ENCODE measurements at regions not wholly inside any gene's neighbourhood (a gene's known extent, or its start where the extent isn't known, plus 50 kb on each side); places are given as distances from the start of the nearest gene placed in this dataset.
"Not testable (repeated sequence)": the region's sequence is repeated elsewhere in the genome, so short reads cannot be mapped to it uniquely, and the experiment has no call there.

GRCh38 chr12:46900734-46901463 lies 75.1 kb upstream of the SLC38A4 start:
- no peak for ATAC-seq
- no peak overlapping the region for H3K27ac Mint-ChIP-seq
- intact Hi-C loops (cut with DNase I, micrococcal nuclease) = no loop called here

GRCh38 chr12:46901464-46902205 lies 75.8 kb upstream of the SLC38A4 start:
- intact Hi-C loops (cut with DNase I, micrococcal nuclease) = no loop called here
- POLR2A ChIA-PET = no interaction called here
- H3K27ac Mint-ChIP-seq = no peak overlapping the region
- no peak overlapping the region for H3K4me3 Mint-ChIP-seq
- H3K9me3 Mint-ChIP-seq (ENCODE audit: low read depth) = peaks cover 3% of the 10 kb centered on the region
- no peaks in the 10 kb centered on the region for H3K36me3 Mint-ChIP-seq (ENCODE audit: low read depth)
- peaks cover 4% of the 10 kb centered on the region for H3K27me3 Mint-ChIP-seq
- H3K4me1 Mint-ChIP-seq = peaks cover 21% of the 10 kb centered on the region
- ATAC-seq (no peak), DNase-seq (no peak)
- CTCF ChIA-PET = no interaction called here

More at GRCh38 chr12:46900734-46901463, 75.1 kb upstream of the SLC38A4 start:
- Mint-ChIP-seq H3K27me3 (peaks cover 2% of the 10 kb centered on the region), H3K36me3 (ENCODE audit: low read depth) (no peaks in the 10 kb centered on the region), H3K9me3 (ENCODE audit: low read depth) (peaks cover 3% of the 10 kb centered on the region), H3K4me3 (no peak overlapping the region), H3K4me1 (peaks cover 21% of the 10 kb centered on the region)
- ChIA-PET CTCF (no interaction called here), POLR2A (no interaction called here)
- DNase-seq = no peak

- ChIA-PET POLR2A (no interaction called here), CTCF (no interaction called here)
- no peaks in the 10 kb centered on the region for H3K9me3 Mint-ChIP-seq (ENCODE audit: low read depth)
- peaks cover 8% of the 10 kb centered on the region for H3K4me1 Mint-ChIP-seq
- peaks cover 4% of the 10 kb centered on the region for H3K27me3 Mint-ChIP-seq
- H3K27ac Mint-ChIP-seq = no peak overlapping the region
- no peak overlapping the region for H3K4me3 Mint-ChIP-seq
- intact Hi-C loops (cut with DNase I, micrococcal nuclease) = no loop called here
- ATAC-seq (no peak), DNase-seq (no peak)
- no peaks in the 10 kb centered on the region for H3K36me3 Mint-ChIP-seq (ENCODE audit: low read depth)
Measured at GRCh38 chr12:46903058-46903457, 77.3 kb upstream of the SLC38A4 start.

GRCh38 chr12:46904406-46905238 lies 78.8 kb upstream of the SLC38A4 start:
- ChIA-PET POLR2A (no interaction called here), CTCF (no interaction called here)
- Mint-ChIP-seq H3K9me3 (ENCODE audit: low read depth) (peaks cover 3% of the 10 kb centered on the region), H3K4me3 (no peak overlapping the region), H3K4me1 (peaks cover 3% of the 10 kb centered on the region), H3K27me3 (peaks cover 2% of the 10 kb centered on the region), H3K36me3 (ENCODE audit: low read depth) (no peaks in the 10 kb centered on the region), H3K27ac (no peak overlapping the region)
- intact Hi-C loops (cut with DNase I, micrococcal nuclease) = no loop called here
- ATAC-seq (no peak), DNase-seq (no peak)

- H3K27me3 Mint-ChIP-seq; ATAC-seq; H3K4me3 Mint-ChIP-seq; intact Hi-C loops (cut with DNase I, micrococcal nuclease); H3K4me1 Mint-ChIP-seq; H3K9me3 Mint-ChIP-seq (ENCODE audit: low read depth); POLR2A ChIA-PET; H3K36me3 Mint-ChIP-seq (ENCODE audit: low read depth); CTCF ChIA-PET; H3K27ac Mint-ChIP-seq; DNase-seq: not testable (repeated sequence)
Measured at GRCh38 chr12:46905239-46905627, 79.4 kb upstream of the SLC38A4 start.

- Mint-ChIP-seq H3K9me3 (ENCODE audit: low read depth) (peaks cover 16% of the 10 kb centered on the region), H3K36me3 (ENCODE audit: low read depth) (peaks cover 1% of the 10 kb centered on the region), H3K27ac (no peak overlapping the region), H3K4me1 (no peaks in the 10 kb centered on the region), H3K27me3 (peaks cover 4% of the 10 kb centered on the region), H3K4me3 (no peak overlapping the region)
- ChIA-PET POLR2A (no interaction called here), CTCF (interaction anchor here (0.5 to 1.5 kb wide), 2 partner anchors 11 to 16 kb away, joined by 3 to 4 read pairs; no protein-coding TSS in a partner anchor)
- ATAC-seq = no peak
- intact Hi-C loops (cut with DNase I, micrococcal nuclease) = no loop called here
- no peak for DNase-seq
Measured at GRCh38 chr12:46907791-46908190, 82.0 kb upstream of the SLC38A4 start.

- no peak for ATAC-seq
- intact Hi-C loops (cut with DNase I, micrococcal nuclease) = no loop called here
- H3K4me1 Mint-ChIP-seq = no peaks in the 10 kb centered on the region
- no peak overlapping the region for H3K27ac Mint-ChIP-seq
- H3K4me3 Mint-ChIP-seq = no peak overlapping the region
- ChIA-PET CTCF (interaction anchor here (0.5 to 1.5 kb wide), 2 partner anchors 11 to 17 kb away, joined by 3 to 4 read pairs; no protein-coding TSS in a partner anchor), POLR2A (no interaction called here)
- DNase-seq = no peak
- H3K36me3 Mint-ChIP-seq (ENCODE audit: low read depth) = peaks cover 1% of the 10 kb centered on the region
- peaks cover 16% of the 10 kb centered on the region for H3K9me3 Mint-ChIP-seq (ENCODE audit: low read depth)
- peaks cover 4% of the 10 kb centered on the region for H3K27me3 Mint-ChIP-seq
Measured at GRCh38 chr12:46908236-46908935, 82.6 kb upstream of the SLC38A4 start.

- CTCF ChIA-PET = no interaction called here
- H3K9me3 Mint-ChIP-seq (ENCODE audit: low read depth) = peaks cover 16% of the 10 kb centered on the region
- peaks cover 1% of the 10 kb centered on the region for H3K36me3 Mint-ChIP-seq (ENCODE audit: low read depth)
- intact Hi-C loops (cut with DNase I, micrococcal nuclease) = no loop called here
- DNase-seq = no peak
- no peaks in the 10 kb centered on the region for H3K4me1 Mint-ChIP-seq
- POLR2A ChIA-PET = interaction anchor here (0.6 kb wide), 1 partner anchor 1935 kb away, joined by 3 read pairs; no protein-coding TSS in a partner anchor
- no peak for ATAC-seq
- H3K27me3 Mint-ChIP-seq = peaks cover 4% of the 10 kb centered on the region
- H3K27ac Mint-ChIP-seq = no peak overlapping the region
- no peak overlapping the region for H3K4me3 Mint-ChIP-seq
Measured at GRCh38 chr12:46908936-46909635, 83.3 kb upstream of the SLC38A4 start.

- DNase-seq (no peak), ATAC-seq (no peak)
- Mint-ChIP-seq H3K4me1 (no peaks in the 10 kb centered on the region), H3K9me3 (ENCODE audit: low read depth) (peaks cover 16% of the 10 kb centered on the region), H3K27me3 (peaks cover 4% of the 10 kb centered on the region), H3K36me3 (ENCODE audit: low read depth) (peaks cover 1% of the 10 kb centered on the region), H3K4me3 (no peak overlapping the region), H3K27ac (no peak overlapping the region)
- intact Hi-C loops (cut with DNase I, micrococcal nuclease) = no loop called here
- ChIA-PET POLR2A (no interaction called here), CTCF (no interaction called here)
Measured at GRCh38 chr12:46910830-46911229, 85.0 kb upstream of the SLC38A4 start.

GRCh38 chr12:46914336-46914735 lies 88.5 kb upstream of the SLC38A4 start:
- no peak overlapping the region for H3K27ac Mint-ChIP-seq
- peaks cover 2% of the 10 kb centered on the region for H3K27me3 Mint-ChIP-seq
- ChIA-PET CTCF (no interaction called here), POLR2A (interaction anchor here (0.7 kb wide), 1 partner anchor 822 kb away, joined by 3 read pairs; no protein-coding TSS in a partner anchor)
- no peak for DNase-seq
- peaks cover 14% of the 10 kb centered on the region for H3K9me3 Mint-ChIP-seq (ENCODE audit: low read depth)
- no peaks in the 10 kb centered on the region for H3K4me1 Mint-ChIP-seq
- ATAC-seq = no peak
- intact Hi-C loops (cut with DNase I, micrococcal nuclease) = no loop called here
- H3K4me3 Mint-ChIP-seq = no peak overlapping the region
- peaks cover 1% of the 10 kb centered on the region for H3K36me3 Mint-ChIP-seq (ENCODE audit: low read depth)

GRCh38 chr12:46915082-46915481 lies 89.3 kb upstream of the SLC38A4 start:
- Mint-ChIP-seq H3K9me3 (ENCODE audit: low read depth) (peaks cover 9% of the 10 kb centered on the region), H3K4me1 (no peaks in the 10 kb centered on the region), H3K27ac (no peak overlapping the region), H3K4me3 (no peak overlapping the region), H3K36me3 (ENCODE audit: low read depth) (no peaks in the 10 kb centered on the region), H3K27me3 (peaks cover 2% of the 10 kb centered on the region)
- ATAC-seq (no peak), DNase-seq (no peak)
- ChIA-PET POLR2A (no interaction called here), CTCF (no interaction called here)
- intact Hi-C loops (cut with DNase I, micrococcal nuclease) = no loop called here
